Activated effector memory CD4-positive, alpha-beta T cell treated with anti-CD3 and anti-CD28 coated beads, Interleukin-2, amount 50 U/mL, for 16 hours (primary cell): ENCODE measurements at regions not wholly inside any gene's neighbourhood (a gene's known extent, or its start where the extent isn't known, plus 50 kb on each side); places are given as distances from the start of the nearest gene placed in this dataset.
"Not testable (repeated sequence)": the region's sequence is repeated elsewhere in the genome, so short reads cannot be mapped to it uniquely, and the experiment has no call there.

Experiments
- DNase-seq: peaks from one replicate; pipeline ENCODE4 v3.0.0-alpha.2; 2020

DNA sequence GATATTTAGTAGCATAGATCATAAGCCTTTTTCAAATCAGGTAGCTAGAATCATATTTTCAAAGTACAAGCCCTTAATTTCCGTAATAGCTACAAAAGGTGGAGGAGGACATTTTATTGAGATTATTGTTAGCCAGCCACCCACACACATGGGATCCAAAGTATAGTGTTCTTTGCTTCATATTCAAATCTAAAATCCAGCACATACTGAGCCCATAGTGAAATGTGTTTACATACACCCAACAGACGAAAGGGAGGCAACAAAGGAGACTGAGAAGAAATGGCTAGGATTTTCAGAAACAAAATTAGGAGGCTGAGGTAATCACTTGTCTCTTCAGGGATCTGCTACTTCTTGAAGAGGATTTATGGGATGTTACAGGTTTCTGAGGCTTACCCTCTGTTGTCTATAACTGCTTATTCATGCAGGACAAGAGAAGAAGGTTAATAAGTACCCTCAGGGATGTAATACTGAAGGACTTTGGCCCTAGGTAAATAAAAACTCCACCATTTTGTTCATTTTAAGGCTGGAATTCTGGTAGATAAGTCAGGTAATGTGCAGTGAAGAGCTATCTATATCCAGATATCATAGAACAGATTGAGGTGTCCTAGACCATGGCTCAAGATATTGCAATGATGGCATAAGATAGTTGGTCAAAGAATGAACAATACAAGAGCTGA, 182.1 kb downstream of the SPDYE17 start:
- DNase-seq: not testable (repeated sequence)

- not testable (repeated sequence) for DNase-seq
Observed at GRCh38 chr7:76839879-76840278, 192.3 kb downstream of the SPDYE17 start.

GRCh38 chr7:76839214-76839613, 192.9 kb downstream of the SPDYE17 start:
- not testable (repeated sequence) for DNase-seq

- not testable (repeated sequence) for DNase-seq
Observed at GRCh38 chr7:76838357-76838756, 193.8 kb downstream of the SPDYE17 start.

DNA sequence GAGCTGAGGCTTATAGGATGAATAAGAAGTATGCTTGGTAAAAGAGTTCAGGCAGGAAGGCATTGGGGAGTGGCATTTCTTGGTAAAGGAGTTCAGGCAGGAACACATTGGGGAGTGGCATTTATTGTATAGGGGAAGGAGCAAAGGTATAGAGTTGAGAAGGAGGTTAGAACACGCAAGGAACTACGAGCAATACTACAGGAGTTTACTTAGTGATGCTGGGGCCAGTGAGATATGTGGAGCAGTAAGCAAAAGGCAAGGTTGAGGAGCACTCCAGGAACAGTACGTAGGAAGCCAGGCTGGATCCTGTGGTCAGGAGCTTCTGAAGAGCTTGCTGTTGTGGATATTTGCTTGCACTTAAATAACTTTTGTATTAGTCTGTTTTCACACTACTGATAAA, 202.2 kb upstream of the POMZP3 start:
- not testable (repeated sequence) for DNase-seq

DNA sequence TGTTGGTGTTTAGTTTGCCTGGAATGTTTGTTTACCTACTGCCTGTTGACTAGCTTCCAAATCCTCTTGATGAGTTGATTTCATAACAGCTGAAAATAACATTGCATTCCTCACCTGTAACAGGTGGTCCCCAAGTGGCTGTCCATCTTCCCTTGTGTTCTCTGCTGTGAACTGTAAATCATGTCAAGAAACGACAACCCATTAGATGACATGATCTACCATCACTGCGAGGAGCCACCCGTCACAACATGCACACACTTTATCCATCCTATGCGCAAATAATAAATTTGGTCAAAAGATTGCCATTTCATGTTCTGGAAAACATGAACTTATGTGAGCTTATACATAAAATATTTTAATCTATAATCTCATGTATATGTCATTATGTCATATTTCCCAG, 199.1 kb upstream of the POMZP3 start:
- not testable (repeated sequence) for DNase-seq

DNA sequence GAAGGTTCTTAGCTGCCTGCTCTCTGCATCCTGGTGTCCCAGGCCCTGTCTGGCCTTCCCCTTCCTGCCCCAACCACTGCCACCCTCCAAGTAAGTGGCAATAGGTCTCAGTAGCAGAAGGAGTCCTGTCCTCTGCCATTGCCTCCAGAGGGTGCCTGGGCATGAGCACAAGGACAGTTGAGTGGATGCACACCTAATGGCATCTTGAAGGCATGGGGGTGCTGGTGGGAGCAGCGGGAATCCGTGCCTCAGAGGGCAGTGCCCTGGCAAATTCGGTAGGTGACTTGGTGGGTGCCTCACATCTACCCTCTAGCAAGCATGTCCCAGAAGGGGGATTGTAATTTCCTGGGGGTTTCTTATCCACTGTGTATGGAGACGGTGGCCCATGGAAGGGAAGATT, 182.8 kb upstream of the POMZP3 start:
- DNase-seq: not testable (repeated sequence)

DNA sequence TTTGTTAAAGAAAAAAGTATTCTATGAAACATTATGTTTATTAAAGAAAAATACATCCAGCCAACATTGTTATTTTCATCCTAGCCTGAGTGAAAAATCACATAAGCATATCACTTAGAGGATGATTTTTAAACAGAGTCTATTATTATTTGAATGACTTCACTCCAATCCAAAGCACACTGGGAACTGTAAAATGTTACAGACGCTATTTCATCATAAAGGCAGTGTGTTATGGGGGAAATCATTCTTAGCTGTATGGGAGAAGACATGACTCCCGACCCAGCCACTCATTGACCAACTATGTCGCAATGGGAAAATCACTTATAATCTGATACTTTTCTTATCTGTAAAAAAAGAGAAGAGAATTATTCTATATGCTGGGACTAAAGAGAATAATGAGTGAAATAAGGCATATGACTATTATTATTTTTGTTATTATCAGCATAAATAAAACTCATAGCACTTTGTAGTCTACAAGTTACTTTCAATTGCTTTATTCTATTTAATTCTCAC, 180.6 kb upstream of the POMZP3 start:
- not testable (repeated sequence) for DNase-seq

DNA sequence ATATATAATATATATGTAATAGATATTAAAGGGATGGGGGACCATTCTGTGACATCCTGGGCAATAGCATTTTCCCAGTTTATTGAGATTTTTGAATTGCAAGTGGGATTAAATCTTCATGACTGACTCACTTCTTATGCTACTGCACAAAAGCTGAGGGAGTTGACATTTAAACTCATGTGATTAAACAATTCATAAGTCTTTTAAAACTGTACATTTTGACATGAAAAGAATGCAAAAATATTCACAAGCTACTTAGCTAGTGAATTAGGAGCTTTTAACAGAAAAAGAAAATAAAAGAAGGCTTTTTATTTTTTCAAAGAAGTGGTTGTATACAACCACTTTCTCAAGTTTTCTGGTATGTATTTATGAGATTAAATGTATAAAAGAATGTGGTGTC, 179.4 kb upstream of the POMZP3 start:
- DNase-seq: not testable (repeated sequence)

DNA sequence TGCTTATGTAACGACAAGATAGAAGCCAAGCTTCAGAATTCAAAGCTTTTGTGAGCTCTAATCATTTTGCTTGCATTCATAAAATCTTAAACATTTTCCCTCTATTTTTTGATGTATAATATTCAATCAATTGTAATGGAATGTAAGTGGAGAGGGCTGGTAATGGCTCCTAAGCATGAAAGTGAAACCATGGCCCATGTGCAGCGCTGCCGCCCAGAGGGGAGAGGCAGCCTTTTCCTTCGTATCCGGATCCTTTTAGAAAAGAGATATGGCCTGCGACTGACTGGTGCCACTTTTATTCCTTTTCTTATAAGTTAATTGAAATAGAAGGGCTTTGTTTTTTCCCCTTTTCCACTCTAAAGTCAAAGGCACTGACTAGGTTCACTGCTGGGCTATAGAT, 178.9 kb upstream of the POMZP3 start:
- DNase-seq: not testable (repeated sequence)

DNA sequence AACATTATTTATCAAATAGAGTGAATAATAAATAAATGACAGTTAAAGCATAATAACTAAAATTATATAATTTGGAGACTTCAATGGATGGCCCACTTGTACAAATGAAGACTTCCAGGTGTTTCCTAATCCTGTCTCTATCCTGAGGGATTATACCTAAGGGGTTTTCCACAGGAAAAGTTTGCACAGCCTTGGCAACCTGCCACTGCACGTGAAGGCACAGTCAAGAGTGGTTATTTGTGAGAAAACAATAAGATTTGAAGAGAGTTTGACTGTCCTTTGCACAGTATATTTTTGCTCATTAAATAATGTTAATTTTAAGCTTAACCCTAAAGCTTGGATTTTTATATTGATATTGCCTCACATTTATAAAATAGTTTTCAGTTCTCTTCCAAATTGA, 178.2 kb upstream of the POMZP3 start:
- DNase-seq: not testable (repeated sequence)

DNA sequence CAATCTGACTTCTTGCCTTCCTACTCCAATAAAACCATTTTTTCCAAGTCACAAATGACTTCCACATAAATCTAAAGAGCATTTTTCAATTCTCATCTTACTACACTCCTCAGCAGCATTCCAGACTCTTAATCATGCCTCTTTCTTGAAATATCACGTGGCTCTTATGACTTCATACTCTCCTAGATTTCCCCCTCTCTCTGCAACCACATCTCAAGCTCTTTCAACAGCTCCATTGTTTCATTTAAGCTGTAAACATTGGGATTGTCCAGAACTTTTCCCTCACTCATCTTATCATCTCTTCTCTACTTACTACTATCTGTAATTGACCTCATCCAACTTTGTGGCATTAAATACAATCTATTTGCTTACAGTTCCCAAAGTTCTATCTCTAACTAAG, 170.6 kb upstream of the POMZP3 start:
- DNase-seq: not testable (repeated sequence)

GRCh38 chr7:76780693-76781092, 153.6 kb upstream of the POMZP3 start:
- DNase-seq: not testable (repeated sequence)

DNA sequence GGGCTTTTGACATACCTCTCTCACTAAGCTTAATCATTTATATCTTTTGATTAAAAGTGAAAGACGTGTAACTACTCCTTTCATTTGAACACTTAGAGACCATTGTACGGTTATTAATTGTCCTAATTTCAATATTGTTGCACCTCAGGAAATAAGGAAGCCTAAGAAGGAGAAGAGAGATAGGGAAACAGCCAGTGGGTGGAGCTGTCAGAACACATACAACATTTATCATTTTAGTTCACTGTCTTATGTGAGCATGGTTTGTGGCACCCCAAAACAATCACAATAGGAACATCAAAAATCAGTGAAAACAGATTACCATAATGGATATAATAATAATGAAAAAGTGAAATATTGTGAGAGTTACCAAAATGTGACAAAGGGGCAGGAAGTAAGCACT, 147.2 kb upstream of the POMZP3 start:
- DNase-seq: not testable (repeated sequence)

GRCh38 chr7:76771980-76772379, 144.9 kb upstream of the POMZP3 start:
- DNase-seq: not testable (repeated sequence)

DNA sequence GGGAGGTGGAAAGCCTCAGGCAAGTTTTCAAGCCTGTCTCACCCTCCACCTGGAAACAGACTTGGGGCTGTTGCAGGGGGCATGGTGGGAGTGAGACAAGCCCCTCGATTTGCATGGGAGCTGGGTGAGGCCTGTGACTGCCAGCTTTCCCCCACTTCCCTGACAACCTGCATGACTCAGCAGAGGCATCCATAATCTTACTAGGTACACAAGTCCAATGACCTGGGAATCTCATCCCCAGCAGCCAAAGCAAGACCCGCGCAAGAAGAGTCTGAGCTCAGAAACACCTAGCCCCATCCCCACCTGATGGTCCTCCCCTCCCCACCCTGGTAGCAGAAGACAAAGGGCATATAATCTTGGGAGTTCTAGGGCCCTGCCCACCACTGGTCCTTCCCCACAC, 136.9 kb upstream of the POMZP3 start:
- not testable (repeated sequence) for DNase-seq

DNA sequence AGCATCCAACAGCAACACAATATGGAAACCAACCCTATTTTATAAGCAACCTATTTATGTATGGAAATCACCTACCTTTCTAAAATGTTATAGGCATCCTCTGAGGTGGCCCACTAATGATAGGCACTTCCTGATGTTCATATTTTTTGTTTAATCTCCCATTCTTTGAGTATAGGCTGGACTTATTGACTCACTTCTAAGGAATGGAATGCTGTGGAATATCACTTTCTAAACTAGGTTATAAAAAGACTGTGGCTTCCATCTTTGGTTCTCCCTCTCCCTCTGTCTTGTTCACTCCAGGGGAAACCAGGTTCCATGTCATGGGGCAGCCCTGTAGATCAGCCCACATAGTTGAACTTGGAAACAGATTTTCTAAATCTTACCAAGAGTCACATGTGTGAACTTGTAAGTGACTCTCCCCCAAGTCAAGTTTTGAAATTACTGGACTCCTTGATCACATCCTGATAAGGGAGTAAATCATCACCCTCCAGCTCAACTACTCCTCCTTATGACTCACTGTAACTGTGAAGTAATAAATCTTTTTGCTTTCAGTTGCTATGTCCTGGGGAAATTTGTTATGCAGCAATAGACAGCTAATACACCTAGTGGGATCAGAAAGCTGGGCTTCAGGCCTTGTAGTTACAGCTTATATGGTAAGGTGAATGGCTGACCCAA, 133.6 kb upstream of the POMZP3 start:
- DNase-seq: not testable (repeated sequence)

DNA sequence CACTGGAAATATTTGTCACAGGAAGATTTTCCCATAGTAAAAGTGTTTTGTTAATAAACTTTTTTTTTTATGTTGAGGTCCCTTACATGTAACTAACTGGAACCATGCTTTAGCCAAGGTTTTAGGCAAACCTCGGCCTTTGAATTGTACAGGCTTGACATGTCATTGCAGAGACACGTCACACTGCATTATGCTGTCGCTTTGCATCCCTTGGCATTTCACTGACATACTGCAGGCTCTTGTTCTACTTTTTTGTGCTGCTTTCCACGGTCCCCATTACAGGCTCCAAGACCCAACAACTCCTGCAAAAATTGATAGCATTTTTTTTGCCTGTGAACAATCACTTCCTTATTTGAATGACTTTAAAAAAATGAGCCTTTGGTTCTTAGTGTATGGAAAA, 112.5 kb upstream of the POMZP3 start:
- not testable (repeated sequence) for DNase-seq

DNA sequence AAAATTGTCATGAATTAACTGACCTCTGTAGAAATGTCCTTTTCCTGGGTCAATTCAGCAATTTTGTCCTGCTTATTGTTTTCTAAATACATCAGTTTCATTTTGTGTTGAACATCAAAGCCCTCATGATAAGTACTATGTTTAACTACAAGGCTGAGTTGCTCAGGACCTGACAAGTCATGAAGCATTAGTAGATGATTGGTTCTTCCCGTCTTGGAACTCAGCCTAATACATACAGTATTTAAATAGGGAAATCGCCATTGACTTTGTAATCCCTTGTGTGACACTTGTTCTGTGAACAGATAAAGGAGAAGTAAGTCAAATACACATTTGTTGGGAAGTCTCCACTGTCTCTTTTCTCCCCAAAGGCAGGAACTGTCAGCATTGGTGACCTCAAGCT, 109.6 kb upstream of the POMZP3 start:
- DNase-seq: not testable (repeated sequence)

DNA sequence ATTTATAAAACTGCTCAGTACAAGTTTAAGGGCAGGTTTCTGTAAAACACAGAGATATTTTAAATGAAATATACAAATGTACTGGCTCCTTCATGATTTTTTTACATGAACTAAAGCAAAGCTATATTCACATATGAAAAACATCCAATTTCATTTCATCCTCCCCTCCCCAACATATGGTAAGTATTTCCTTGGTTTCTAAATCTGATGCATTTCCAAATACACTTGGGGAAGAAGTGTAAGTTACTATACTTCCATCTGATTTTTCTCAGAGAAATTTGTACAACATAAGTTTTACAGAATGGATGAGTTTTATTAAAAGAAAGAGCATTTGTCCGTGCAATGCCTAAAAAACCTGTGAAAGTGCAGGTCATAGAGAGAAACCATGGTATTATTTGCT, 109.0 kb upstream of the POMZP3 start:
- DNase-seq: not testable (repeated sequence)

DNA sequence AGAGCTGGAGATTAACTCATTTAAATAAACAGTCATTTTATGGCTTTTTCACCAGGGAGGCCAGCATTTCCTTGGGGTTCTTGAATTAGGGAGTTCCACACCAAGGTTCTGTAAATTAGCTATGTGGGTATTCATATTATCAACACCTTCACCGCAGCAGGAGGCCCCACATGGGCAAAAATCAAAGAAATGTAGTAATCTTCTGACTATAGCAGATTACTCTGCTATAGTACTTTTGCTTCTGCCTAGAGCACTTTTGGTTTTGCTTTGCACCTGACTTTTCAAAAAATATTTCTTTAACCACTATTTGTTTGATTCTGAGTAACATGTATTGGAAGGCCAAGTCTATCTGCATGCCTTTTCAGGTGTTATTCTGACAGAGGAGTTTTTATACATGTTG, 108.6 kb upstream of the POMZP3 start:
- not testable (repeated sequence) for DNase-seq

GRCh38 chr7:76728571-76728974, 101.5 kb upstream of the POMZP3 start:
- not testable (repeated sequence) for DNase-seq

DNA sequence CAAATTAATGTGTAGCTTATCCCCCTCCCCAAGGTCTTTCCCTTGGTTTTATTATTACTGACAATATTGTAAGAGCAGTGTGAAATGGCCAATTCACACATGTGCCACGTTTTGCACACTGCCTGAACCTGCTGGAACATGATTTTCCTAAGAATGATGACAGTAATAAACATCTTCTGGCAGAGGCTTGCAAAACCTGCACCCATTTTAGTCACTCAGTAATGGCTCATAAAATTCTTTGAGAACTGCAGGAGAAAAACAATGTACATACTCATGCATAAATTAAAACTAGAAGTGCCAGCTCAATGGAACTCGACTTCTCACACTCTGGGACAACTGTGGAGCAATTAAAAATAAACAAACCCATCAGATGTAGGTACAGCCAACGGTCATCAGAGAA, 96.8 kb upstream of the POMZP3 start:
- not testable (repeated sequence) for DNase-seq

- DNase-seq: not testable (repeated sequence)
Observed at GRCh38 chr7:76716551-76716950, 89.5 kb upstream of the POMZP3 start.
